Brain microvascular endothelial cell (primary cell): ENCODE measurements at regions not wholly inside any gene's neighbourhood (a gene's known extent, or its start where the extent isn't known, plus 50 kb on each side); places are given as distances from the start of the nearest gene placed in this dataset.

Experiments used
- DNase-seq: peaks from one replicate; pipeline ENCODE4 v3.0.0-alpha.2; 2020
- H3K27ac ChIP-seq: fragments of 250-450 bp; sonication (Bioruptor Pico); 2 replicates; pipeline ENCODE4 v1.5.1; 2020; ENCODE audit warnings: mild to moderate bottlenecking, moderate library complexity
- H3K27me3 ChIP-seq: fragments of 250-450 bp; sonication (Bioruptor Pico); replicated peaks from 2 replicates; pipeline ENCODE4 v1.5.1; 2020; ENCODE audit warnings: mild to moderate bottlenecking
- H3K36me3 ChIP-seq: fragments of 250-450 bp; sonication (Bioruptor Pico); replicated peaks from 2 replicates; pipeline ENCODE4 v1.5.1; 2020; ENCODE audit warnings: mild to moderate bottlenecking
- H3K4me3 ChIP-seq: 2 replicates; pipeline ENCODE4 v1.5.1; 2011; ENCODE audit warnings: low read depth, mild to moderate bottlenecking, control low read depth, low read length, moderate library complexity
- in situ Hi-C: cut with HindIII; loops from 2 replicates; pipeline ENCODE4 v1.10.0; 2017; ENCODE audit warnings: low sequenced_read_pairs, low pct_ligation_motif_present
- TF ChIP-seq, protein P1 (sequence below): IDR thresholded peaks from 2 replicates; pipeline ENCODE4 v1.5.1; 2011; ENCODE audit warnings: low read depth, mild to moderate bottlenecking, moderate library complexity, low read length, control low read depth, inconsistent platforms; ENCODE audit errors: missing control alignments

DNA sequence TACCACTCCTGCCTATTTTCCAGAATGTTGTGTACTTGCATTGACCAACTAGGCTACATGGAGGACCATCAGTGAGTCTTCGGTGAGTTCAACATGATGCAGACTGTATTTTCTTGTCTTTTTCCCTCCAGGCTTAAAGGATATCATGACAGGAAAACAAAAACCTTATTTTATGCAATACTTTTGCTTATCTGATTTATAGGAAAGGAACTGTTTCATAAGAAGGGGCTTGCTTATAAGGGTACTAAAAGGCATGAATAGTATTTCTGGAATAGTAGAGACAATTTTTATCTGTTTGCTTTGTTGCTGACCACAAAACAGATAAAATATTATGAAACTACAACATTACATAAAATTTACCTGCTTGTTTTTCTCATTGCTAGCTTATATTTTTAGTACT, 374.7 kb downstream of the KLF5 start:
- in situ Hi-C loops: no loop called here

DNA sequence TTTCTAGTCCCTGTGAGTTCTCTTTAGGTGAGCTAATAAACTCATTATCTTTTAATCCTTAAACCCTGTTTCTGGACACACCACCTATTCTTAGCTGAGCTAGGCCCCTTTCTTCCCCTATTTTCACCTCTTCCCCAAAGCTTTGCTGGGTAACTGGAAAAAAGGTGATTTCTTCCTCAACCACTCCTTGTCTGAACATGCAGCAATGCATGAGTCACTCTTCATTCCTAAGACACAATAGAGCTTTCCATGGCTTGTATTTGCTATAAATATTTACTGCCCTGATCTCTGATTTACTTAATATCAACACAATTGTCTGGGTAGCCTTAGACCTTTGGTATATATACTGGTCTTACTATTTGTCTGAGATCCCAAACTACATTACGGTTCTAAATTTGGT, 370.9 kb downstream of the KLF5 start:
- DNase-seq: no peak
- Histone ChIP-seq H3K4me3 (no peak overlapping the region), H3K27ac (no peak overlapping the region), H3K36me3 (no peaks in the 10 kb centered on the region), H3K27me3 (no peaks in the 10 kb centered on the region)
- in situ Hi-C loops: no loop called here
- TF ChIP-seq, protein P1, sequence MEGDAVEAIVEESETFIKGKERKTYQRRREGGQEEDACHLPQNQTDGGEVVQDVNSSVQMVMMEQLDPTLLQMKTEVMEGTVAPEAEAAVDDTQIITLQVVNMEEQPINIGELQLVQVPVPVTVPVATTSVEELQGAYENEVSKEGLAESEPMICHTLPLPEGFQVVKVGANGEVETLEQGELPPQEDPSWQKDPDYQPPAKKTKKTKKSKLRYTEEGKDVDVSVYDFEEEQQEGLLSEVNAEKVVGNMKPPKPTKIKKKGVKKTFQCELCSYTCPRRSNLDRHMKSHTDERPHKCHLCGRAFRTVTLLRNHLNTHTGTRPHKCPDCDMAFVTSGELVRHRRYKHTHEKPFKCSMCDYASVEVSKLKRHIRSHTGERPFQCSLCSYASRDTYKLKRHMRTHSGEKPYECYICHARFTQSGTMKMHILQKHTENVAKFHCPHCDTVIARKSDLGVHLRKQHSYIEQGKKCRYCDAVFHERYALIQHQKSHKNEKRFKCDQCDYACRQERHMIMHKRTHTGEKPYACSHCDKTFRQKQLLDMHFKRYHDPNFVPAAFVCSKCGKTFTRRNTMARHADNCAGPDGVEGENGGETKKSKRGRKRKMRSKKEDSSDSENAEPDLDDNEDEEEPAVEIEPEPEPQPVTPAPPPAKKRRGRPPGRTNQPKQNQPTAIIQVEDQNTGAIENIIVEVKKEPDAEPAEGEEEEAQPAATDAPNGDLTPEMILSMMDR: no peak

More for the DNA sequence above, 374.7 kb downstream of the KLF5 start:
- TF ChIP-seq, protein P1: no peak
- Histone ChIP-seq H3K27ac (no peak overlapping the region), H3K4me3 (no peak overlapping the region), H3K36me3 (no peaks in the 10 kb centered on the region), H3K27me3 (no peaks in the 10 kb centered on the region)
- DNase-seq: no peak

DNA sequence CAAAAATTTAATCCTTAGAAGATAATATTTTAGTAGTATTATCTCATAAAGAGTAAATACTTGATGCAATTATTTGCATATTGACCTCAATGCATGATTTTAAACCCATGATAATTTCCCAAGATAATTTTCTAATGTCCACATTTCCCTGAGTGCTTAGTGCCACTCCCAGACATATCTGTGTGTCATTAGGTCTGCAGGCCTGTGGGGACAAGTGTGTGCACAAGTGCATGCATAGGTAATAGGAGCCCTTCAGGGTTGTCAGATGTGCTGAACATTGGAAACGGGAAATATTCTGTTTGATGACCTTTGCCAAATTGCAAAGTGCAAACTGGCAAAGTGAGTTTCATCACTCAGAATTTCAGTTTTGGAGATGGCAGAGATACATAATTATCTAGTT, 369.9 kb downstream of the KLF5 start:
- Histone ChIP-seq H3K27me3 (no peaks in the 10 kb centered on the region), H3K4me3 (no peak overlapping the region), H3K36me3 (no peaks in the 10 kb centered on the region), H3K27ac (no peak overlapping the region)
- DNase-seq: no peak
- TF ChIP-seq, protein P1: no peak
- in situ Hi-C loops: no loop called here

DNA sequence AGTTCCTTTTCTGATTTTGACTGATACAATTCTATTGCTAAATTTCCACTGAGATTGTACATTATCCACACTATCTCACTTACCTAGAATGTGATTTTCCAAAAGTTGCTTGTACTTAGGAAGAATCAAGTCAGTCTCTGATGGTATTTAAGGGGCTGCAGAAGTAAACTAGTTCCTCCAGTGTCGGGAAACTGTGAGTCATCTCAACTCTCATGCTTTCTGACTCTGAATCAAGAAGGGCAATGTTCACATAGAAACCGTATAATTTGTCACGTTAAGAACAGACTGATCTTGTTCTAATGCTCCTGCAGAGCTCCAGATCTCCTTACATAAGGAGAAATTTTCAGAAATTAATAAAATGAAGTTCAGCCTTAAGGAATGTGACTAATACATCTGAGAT, 369.3 kb downstream of the KLF5 start:
- H3K4me3 ChIP-seq: no peak overlapping the region
- in situ Hi-C loops: no loop called here
- no peaks in the 10 kb centered on the region for H3K36me3 ChIP-seq
- H3K27ac ChIP-seq: no peak overlapping the region
- no peaks in the 10 kb centered on the region for H3K27me3 ChIP-seq
- peak; percentile 12 for DNase-seq
- TF ChIP-seq, protein P1: no peak

DNA sequence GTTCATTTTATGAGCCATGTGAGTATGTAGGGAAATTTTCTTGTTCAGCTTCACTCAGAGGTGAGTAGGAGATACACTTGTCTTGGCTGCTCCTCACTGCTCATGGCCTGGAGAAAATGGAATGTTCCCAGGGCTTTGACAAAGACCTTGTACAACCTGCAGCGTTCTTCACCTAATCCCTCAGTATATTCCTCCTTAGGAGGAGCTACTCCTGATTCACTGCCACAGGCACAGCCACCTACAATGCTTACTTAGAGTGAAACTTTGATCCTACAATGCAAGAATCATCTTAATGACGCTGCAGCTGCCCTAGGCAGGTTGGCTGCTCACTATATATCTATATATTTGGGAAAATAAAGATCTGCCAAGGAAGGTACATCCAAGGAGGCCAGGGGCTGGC, 364.2 kb downstream of the KLF5 start:
- Histone ChIP-seq H3K36me3 (no peaks in the 10 kb centered on the region), H3K27ac (no peak overlapping the region), H3K27me3 (no peaks in the 10 kb centered on the region), H3K4me3 (no peak overlapping the region)
- TF ChIP-seq, protein P1: no peak
- in situ Hi-C loops: no loop called here
- DNase-seq: no peak

DNA sequence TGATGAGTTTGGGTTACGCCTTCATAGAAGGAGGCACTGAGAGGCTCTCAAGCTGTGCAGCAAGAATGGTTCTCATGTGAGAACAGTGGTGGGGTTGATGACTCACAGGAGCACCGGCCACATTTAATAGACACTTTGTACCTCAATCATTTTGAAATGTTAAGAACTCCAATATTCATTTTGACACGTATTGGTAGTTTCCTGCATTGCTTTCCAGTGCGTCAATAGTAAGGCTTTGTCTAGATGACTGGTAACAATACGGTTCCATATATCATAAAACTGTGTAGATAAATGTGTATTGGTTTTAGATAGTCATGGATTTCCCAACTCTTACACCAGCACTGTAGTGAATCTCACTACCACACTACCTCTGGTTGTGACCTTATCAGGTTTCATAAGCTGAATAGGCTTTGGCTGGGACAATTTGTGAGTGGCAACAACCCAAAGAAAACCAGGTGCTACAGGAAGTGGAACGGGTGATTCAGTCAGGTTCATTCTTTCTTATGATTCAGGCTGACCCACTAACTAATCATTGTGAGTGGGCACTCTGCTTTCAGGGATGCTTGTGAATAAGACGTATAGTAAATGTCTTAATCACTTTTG, 362.6 kb downstream of the KLF5 start:
- Histone ChIP-seq H3K4me3 (no peak overlapping the region), H3K27me3 (no peaks in the 10 kb centered on the region), H3K27ac (no peak overlapping the region), H3K36me3 (no peaks in the 10 kb centered on the region)
- no peak for DNase-seq
- in situ Hi-C loops: no loop called here
- TF ChIP-seq, protein P1: no peak
